SK-N-SH treated with all-trans-retinoic acid at 6 μM for 48 hours (cell line): ENCODE measurements at regions not wholly inside any gene's neighbourhood (a gene's known extent, or its start where the extent isn't known, plus 50 kb on each side); places are given as distances from the start of the nearest gene placed in this dataset.

ENCODE experiments used
- PPARA ChIP-seq: fragments of 250-450 bp; sonication (Bioruptor Pico); IDR thresholded peaks from 2 replicates; pipeline ENCODE4 v1.5.0; 2020; ENCODE audit warnings: mild to moderate bottlenecking, borderline replicate concordance
- TCF4 ChIP-seq: fragments of 250-450 bp; sonication (Bioruptor Pico); IDR thresholded peaks from 2 replicates; pipeline ENCODE4 v1.8.0; 2021; ENCODE audit warnings: mild to moderate bottlenecking, moderate library complexity, borderline replicate concordance

DNA sequence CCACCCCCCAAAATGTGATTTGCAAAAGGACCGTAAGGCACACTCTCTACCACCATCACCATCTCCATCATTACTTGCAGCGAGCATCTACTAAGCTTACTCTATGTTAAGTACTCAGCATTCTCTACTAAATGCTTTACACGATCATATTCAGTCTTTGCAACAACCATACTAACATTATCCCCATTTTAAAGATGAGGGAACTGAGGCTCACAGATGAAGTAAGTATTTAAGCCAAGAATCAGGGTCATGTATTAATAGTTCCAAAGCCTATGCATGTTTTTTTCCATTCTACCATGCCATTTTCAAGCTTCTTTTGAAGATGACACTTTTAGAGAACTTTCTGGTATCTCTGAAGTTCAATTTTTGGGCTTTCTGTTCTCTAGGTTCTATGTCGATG is 121.7 kb upstream of the ANKRD55 start:
- TF ChIP-seq PPARA (CRISPR knock-in tag) (no peak), TCF4 (CRISPR knock-in tag) (no peak)
